DMS114 treated with DMSO at 0.1 percent for 48 hours (cell line): ENCODE measurements at regions not wholly inside any gene's neighbourhood (a gene's known extent, or its start where the extent isn't known, plus 50 kb on each side); places are given as distances from the start of the nearest gene placed in this dataset.

Experiments
- DNase-seq: peaks from one replicate; lab custom pipeline; 2025; ENCODE audit not compliant: unreplicated experiment; lab: John Stamatoyannopoulos, UW

DNA sequence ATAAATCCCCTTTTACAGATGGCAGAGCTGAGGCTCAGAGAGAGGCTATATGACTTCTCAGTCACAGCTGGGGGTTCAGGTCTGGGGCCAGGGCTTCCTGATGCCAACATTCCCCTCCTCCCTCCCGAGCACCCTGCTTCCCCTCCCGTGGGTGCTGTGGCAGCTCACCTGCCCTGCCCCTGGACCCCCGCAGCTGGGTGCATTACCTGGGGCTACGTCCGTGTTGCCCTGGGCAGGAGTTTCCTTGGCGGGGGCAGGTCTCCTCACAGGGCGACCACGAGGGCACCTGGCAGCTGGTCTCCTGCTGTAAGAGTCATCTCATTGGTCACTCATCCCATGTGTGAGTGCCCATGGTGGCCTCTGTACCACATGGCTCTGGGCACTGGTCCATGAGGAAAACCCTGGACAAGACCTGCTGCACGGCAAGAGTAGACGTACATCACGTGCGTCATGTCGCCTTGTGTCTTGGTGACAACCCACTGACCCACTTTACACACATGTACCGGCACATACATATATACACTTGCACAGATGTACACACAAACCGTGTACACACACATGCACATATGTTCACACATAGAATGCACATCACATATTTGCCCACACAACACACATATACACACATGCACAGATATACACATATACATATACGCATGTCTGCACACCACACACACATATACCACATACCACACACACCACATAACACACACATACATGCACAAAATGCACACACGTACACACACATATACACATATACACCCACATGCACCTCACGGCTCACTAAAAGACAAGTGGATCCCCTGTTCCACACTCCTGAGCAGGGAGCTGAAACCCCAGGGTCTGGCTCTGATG lies 134.0 kb downstream of the FOXL1 start:
- DNase-seq: no peak

DNA sequence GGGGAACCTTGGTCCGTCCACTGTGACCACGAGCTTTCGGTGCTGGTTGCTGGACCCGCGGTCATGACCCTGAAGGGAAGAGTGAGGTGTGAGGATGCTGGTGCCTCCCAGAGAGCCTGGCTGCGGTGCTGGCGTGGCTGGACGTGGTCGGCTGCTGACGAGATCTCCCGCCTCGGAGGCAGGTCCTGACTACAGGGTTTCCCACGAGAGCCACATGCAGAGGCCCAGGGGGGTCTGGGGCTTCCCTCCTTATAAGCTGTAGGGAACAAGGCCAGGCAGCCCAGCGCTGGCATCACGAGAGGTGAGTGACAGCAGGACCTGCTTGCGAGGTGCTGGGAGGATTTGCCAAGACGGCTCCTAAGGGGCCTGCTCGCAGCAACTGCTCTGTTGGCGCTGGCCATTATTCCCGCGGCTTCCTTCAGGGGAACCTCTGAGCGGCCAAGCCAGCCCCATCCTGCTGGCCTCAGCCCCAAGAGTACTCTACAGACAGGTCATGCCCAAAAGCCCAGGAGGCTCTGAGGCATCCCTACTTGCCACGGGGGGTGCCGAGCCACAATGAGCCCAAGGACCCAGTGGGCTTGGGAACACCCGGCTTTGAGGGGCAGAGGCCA lies 134.8 kb downstream of the FOXL1 start:
- DNase-seq: no peak

DNA sequence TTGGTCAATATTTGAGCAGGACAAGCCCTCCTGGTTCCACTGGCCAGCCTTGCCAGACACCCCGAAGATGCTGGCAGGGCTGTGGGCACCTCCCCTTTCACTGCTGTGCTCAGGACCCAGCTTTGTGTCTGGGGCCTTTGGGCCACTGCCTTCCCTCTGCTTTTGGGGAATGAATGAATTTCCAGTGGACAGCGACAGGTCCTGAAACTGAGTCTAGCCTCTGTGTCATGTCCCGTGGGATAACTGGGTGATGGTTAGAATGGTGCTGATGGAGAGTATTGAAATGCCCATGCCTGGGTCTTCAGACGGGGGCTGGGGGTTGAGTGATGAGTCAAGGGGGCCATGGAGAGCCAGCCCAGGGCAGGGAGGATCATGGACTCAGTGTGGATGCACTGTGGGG lies 135.8 kb downstream of the FOXL1 start:
- DNase-seq: no peak

- no peak for DNase-seq
Observed at GRCh38 chr16:86716649-86717048, 138.3 kb downstream of the FOXL1 start.

GRCh38 chr16:86718118-86718517 lies 139.8 kb downstream of the FOXL1 start:
- no peak for DNase-seq

DNA sequence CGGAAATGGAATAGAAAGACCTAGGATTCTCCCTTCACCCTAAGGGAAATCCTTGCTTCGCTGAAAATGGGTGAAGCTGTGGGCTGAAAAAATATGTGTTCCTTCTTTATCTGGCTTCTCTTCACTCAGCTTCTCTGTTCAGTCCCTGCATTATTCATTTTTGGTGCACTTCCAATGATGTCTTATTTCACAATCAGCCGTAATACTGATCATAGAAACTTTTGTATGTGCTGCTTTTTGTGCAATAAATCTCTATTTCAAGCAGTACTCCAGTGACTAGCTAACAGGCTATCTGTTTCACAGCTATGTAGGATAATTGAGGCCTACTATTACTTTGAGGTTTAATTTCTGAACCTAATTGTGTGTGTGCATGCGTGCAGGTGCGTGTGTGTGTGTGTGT lies 144.6 kb downstream of the FOXL1 start:
- no peak for DNase-seq

GRCh38 chr16:86723689-86724088 lies 145.3 kb downstream of the FOXL1 start:
- no peak for DNase-seq

- no peak for DNase-seq
Observed at GRCh38 chr16:86725401-86725800, 147.1 kb downstream of the FOXL1 start.

DNA sequence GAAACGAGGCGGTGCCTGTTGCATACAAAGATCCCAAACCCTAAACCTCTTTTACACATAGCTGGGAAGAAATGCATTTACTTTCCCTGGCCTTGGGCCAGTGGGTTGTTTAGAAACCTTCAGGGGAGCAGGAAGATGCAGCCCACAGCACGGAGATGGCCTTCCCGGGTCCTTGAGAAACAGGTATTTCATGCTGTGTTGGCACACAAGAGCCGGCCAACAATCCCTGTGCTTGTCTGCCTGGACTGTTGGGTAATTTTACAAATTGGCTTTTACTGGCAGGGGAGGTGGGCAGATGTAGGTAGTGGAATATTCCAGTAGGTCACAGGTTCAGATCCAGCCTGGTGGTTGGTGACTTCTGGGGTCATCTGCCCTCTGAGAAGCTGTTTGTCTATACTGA lies 148.0 kb downstream of the FOXL1 start:
- no peak for DNase-seq

GRCh38 chr16:86727131-86727530 lies 148.8 kb downstream of the FOXL1 start:
- DNase-seq: no peak

- DNase-seq: no peak
Observed at GRCh38 chr16:86727632-86728031, 149.3 kb downstream of the FOXL1 start.

DNA sequence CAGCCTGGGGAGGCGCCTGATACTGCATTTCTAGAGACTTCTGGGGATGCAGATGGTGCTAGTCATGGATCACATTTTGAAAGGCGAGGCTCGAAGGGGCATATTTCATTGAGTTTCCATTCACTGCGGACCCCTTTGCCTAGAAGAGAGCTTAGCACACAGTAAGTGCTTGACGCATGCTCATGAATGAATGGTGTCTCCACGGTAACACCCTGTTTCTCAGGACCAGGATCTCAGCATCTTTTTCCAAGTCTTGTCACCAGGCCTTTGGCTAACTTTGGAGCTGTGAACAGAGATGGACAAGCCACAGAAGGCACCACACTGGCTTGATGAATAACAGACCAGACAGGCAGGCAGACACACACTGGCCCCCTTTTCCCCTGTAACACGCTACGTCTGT lies 151.3 kb downstream of the FOXL1 start:
- no peak for DNase-seq

GRCh38 chr16:86730086-86730485 lies 151.7 kb downstream of the FOXL1 start:
- DNase-seq: no peak

GRCh38 chr16:86730597-86730996 lies 152.2 kb downstream of the FOXL1 start:
- no peak for DNase-seq

- no peak for DNase-seq
Observed at GRCh38 chr16:86732621-86733295, 154.4 kb downstream of the FOXL1 start.

- no peak for DNase-seq
Observed at GRCh38 chr16:86733546-86734254, 155.4 kb downstream of the FOXL1 start.

DNA sequence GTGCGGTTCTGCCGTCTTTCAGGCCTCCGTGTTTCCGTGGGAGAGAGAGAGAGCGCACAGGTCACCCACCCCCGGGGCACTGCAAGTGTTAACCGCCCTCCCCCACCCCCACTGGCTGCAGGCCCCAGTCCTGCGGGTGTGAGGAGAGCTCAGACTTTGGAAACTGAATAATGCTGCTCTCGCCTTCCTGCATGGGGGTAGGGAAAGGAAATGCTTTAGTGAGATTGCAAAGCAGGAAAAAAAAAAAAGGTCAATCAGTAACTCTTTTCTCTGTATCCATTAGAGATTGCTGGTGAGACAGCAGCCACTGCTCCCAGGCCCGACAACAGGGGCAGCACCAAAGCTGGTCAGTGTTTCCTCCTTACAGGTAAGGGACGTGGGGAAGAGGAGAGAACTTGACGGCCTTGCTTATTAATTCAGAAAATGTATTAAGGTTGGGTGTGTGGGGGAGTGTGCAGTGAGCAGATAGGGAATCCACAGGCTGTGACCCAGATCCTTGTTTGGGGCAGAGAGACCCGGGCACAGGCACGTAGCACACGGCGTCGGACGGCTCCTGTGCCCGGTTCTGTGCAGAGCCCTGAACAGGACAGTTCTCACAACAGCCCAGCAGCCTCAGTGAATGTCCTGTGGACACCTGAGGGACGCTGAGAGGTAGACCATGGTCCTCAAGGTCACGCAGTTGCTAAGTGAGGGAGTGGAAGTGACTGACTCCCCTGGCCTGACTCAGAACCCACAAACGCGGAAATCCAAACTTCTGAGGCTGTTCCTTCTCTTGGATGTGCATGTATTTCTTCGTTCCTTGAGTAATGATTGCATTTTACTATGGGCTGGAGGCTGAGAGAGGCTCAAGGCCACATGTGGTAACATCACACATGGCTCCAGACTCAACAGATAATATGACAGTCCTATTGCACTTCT lies 156.5 kb downstream of the FOXL1 start:
- DNase-seq: no peak

DNA sequence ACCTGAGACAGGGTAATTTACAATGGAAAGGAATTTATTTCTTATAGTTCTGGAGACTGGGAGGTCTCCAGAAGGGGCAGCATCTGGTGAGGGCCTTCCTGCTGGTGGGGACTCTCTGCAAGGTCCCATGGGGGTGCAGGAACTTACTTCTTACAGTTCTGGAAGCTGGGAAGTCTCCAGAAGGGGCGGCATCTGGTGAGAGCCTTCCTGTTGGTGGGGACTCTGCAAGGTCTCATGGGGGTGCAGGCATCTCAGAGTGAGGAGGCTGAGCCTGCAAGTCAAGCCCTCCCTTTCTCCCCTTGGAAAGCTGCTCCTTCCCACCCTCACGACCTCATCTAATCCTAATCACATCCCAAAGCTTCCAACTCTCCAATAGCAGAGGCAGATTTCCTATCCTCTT lies 157.4 kb downstream of the FOXL1 start:
- no peak for DNase-seq

DNA sequence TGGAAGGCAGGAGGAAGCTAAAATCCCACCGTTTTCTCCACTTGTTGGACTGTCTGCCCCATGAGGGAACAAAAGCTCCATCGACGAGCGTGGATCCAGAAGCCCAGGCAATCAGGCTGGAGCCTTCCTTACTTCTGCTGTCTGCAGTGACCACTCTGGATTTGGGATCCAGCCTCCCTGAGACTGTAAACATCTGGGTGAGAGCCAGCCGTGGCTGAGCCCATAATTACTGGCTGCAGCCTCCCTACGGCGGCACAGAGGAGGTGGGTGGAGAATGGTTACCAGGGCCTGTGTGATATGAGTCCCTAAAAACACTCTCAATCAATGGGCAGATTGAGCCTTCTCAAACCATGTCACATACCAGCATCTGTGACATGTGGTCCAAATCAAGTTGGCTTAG lies 158.2 kb downstream of the FOXL1 start:
- DNase-seq: no peak

DNA sequence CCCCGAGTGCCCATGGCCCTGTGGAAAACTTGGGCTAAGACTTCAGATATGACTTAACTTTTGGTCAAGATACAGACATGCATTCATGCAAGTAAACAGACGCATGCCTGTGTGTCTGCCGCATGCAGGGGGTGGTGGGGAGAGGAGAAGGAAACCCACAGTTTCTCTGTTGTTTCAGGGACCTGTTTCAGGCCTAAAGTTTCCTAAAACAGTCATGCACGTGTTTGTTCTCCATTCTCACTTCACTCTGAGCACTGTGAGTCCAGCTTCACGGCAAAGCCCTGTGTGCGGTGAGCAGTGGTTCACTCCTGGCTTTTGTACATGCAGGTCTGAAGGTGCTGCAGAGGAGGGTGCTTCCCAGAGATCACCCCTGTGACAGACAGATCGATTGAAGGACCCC lies 158.7 kb downstream of the FOXL1 start:
- DNase-seq: no peak
